ENCODE measurements at regions not wholly inside any gene's neighbourhood (a gene's known extent, or its start where the extent isn't known, plus 50 kb on each side); places are given as distances from the start of the nearest gene placed in this dataset.

DNA sequence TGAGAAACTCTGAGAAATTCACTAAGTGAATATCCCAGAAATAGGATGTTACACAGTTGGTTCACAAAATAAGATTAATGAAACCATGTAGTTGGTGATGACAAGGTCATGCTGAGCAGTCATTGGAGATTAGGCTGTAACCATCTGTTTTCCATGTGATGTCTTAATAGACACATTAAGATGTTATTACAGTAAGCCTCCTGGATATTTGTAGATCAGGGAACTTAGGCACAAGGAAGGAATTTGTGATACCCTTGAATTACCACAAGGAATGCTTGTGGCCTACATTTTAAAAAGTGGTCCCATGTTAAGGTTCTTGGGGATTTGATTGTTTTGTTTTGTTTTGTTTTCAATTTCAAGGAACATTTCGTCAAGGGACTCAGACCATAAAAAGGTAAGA, 185.6 kb upstream of the BANK1 start:
- no peak for DNase-seq (ENCODE audit: extremely low read depth in 1 of 11, low read depth in 9 of 11, low spot score in 4 of 11)

DNA sequence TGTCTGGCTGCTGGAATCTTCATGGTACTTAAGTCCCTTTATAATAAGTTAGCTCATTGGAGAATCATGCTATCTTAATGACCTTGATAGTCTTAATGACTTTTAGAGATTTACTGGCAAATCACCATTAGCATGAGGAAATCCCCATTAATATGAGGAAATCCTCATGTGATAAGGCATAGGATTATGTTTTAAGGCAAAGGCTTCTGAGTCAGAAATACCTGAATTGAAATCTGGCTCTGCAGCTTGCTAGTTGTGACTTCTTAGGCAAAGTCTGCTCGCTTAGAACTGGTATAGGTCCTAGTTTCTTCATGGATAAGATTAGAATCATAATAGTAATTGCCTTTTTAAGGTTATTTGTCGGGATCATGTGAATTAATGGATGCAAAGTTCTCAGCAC, 190.2 kb upstream of the BANK1 start:
- no peak for DNase-seq (ENCODE audit: extremely low read depth in 1 of 11, low read depth in 9 of 11, low spot score in 4 of 11)

DNA sequence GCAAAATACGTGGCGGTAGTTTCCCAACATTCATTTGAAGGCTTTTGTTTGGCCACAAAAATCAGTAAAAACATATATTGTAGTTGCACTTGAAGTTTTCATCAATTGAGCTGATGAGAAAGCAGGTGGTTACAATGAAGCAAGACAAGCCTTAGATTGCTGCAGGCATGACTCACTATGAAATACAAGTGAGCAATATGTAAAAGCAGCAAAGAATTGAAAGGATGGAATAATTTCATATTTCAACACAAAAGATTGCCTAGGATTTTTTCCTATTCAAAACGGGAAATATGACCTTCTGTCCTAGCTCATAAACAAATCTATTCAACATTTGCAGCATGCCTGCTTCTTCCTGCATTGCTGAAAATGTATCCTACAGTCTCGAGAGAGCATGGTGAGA, 190.9 kb upstream of the BANK1 start:
- no peak for DNase-seq (ENCODE audit: extremely low read depth in 1 of 11, low read depth in 9 of 11, low spot score in 4 of 11)

DNA sequence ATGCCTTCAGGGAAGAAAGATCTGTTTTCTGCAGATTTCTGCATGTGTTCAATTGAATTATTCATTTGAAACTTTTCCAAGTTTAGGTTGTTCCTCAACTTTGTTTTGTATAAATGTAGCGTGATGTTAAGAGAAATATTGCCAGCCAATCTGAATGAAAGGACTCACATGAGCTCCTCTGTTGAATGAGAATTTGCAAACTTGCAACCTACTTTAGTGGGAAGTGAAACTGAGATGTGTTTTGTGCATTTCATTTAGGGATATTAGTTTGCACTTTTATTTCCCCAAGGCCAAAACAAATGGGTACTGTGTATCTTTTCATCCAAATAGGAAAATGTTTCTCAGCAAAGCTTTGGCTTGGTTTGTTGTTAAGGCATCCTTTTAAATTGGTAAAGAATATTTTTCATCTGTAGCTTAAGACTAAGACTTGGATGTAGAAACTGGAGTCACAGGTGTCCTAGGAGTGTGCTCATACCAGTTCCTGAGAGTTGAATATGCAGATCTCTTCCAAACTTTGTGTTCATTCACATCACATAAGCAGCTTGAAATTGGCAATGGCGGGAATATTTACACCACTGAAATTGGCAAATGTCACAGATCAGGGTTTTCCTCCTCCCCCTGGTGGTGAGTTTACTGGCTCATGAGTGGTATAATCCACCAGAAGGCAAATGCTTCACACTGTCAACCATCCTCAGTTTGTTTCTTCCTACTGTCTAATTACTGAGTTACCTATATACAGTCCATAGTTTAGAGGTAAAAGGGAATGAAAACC, 193.6 kb upstream of the BANK1 start:
- no peak for DNase-seq (ENCODE audit: extremely low read depth in 1 of 11, low read depth in 9 of 11, low spot score in 4 of 11)

DNA sequence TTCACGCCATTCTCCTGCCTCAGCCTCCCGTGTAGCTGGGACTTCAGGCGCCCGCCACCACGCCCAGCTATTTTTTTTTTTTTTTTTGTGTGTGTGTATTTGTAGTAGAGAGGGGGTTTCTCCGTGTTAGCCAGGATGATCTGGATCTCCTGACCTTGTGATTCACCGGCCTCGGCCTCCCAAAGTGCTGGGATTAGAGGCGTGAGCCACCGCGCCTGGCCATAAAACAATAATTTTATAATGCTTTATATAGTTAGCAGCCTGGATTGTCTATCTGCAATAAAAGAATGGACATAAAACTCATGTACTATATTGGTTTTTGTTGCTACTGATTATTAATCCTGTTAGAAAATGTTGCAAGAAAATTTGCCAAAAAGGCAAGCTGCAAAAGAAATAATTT, 195.9 kb upstream of the BANK1 start:
- no peak for DNase-seq (ENCODE audit: extremely low read depth in 1 of 11, low read depth in 9 of 11, low spot score in 4 of 11)

DNA sequence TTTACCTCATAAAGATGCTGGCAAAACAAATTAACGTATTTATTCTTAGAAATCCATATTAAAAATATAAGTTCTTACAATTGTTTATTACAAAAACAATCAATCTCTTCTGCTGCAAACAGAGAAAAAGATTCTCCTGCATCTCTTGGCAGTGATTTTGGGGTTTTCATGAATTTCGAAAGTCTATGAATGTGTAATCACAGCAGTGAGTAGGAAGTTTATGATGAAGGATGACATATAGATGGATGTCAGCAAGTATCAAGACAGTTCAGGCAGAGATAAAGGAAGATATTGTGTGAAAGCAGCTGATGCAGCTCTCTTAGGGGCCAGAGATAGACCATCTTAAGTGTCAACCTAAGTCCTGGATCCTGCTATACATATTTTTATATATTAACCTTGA, 196.9 kb upstream of the BANK1 start:
- DNase-seq (ENCODE audit: extremely low read depth in 1 of 11, low read depth in 9 of 11, low spot score in 4 of 11), result no peak

DNA sequence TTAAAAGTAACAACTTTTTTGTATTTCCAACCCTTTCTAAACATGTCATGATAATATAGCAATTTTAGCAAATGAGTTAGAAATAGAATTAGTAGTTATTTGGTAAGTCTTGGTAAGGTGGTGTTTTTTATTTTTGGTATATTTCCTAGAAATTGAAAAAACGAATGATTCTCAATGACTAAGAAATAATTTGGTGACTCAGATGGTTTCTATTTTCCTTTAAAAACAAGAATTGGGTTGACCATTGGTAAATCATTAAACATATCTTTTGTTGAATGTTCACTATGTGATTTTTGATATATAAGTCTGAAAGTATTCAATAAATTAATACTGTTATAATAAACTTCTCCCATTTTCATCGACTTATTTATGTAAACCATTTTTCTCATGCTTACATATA, 206.2 kb upstream of the BANK1 start:
- no peak for DNase-seq (ENCODE audit: extremely low read depth in 1 of 11, low read depth in 9 of 11, low spot score in 4 of 11)

DNA sequence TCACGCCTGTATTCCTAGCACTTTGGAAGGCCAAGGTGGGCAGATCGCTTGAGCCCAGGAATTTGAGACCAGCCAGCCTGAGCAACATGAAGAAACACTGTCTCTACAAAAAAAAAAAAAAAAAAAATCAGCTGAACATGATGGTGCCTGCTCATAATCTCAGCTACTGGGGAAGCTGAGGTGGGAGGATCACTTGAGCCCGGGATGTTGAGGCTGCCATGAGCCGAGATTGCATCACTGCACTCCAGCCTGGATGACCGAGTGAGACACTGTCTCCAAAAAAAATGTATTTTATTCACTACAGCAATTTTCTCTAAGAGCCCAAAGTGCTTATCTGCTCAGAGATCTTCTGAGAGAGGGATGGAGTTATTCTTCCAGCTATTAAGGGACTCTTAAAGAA, 215.8 kb upstream of the PPP3CA start:
- no peak for DNase-seq (ENCODE audit: extremely low read depth in 1 of 11, low read depth in 9 of 11, low spot score in 4 of 11)

DNA sequence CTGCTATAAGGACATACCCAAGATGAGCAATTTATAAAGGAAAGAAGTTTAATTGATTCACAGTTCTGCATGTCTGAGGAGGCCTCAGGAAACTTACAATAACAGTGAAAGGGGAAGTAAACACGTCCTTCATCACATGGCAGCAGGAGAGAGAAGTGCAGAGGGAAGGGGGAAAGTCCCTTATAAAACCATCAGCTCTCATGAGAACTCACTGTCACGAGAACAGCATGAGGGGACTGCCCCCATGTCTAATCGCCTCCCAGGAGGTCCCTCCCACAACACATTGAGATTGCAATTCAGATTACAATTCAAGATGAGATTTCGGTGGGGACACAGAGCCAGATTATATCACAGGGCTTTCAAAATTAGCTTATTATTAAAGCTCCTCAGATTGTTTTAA, 209.5 kb upstream of the PPP3CA start:
- DNase-seq (ENCODE audit: extremely low read depth in 1 of 11, low read depth in 9 of 11, low spot score in 4 of 11), result no peak

DNA sequence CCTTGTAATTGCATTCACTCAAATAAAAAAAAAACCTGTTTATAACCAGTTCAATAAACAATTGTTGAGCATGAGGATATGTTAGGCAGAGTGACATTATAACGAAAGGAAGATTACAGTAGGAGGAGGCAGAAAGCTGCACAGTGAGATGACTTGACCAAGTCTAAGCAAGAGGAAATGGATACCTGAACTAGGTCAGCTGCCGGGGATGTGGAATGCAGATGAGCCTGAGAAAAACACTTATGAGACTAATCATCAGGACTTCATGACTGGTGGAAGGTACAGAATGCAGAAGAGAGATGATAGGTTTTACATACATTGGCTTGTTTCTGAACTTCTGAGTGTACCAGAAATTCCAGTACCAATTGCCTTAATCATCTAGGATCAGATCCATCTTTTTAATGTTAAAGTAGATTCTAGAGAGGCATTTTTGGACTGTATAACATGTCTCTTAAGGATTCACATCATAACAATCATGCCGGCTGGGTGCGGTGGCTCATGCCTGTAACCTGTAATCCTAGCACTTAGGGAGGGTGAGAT, 208.1 kb upstream of the PPP3CA start:
- no peak for DNase-seq (ENCODE audit: extremely low read depth in 1 of 11, low read depth in 9 of 11, low spot score in 4 of 11)

DNA sequence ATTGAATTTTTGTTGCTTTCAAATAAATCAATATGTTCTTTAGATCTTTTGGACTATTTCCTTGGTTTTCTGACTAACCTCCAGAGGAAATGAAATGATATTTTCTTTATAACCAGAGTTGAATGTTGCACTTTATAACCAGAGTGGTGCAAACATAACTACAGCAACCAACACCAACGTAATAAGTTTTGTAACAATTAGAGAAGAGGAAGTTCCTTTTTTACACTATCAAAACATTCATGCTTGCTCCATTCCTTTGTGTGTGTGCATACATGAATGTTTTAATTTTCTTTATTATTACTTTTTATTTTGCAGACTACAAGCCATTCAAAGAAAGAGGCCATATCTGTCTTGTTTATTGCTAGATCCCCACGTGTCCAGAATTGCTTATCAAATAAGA, 193.0 kb upstream of the PPP3CA start:
- no peak for DNase-seq (ENCODE audit: extremely low read depth in 1 of 11, low read depth in 9 of 11, low spot score in 4 of 11)

DNA sequence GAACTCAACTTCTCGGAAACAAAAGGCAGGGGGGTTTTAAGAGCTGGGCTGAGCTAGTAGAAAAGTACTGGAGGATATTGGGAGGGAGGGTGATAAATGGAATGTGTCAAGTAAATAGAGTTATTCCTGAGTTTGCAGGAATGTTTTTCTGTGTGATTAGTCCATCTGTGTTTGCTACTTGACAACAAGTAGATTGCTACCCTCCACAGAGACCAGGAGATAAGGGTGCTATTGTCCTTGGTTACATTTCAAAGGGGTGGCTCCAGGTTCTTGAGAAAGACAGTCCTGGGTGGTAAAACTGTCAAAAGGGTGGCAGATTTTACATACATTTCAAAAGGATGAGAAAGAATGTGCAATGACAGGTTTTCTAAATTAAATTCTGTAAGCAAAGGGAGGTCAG, 181.2 kb upstream of the PPP3CA start:
- DNase-seq (ENCODE audit: extremely low read depth in 1 of 11, low read depth in 9 of 11, low spot score in 4 of 11), result no peak

DNA sequence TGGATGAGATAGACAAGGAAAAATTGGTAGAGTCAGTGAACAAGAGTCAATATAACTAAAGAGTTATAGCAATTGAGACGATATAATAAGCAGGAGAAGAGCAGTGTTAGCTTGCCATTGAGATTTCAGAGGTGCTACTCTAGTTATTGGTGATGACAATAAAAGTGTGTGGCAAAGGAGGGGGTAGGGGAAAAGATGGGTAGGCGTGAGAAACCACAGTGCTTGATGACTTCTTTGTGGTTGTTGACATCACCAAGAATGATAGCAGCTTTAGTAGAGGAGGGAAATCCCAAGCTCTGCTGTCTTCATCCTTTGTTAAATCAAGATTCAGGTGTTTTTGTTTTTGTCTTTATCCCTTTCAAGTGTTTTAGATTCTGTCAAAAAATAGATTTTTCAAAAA, 179.9 kb upstream of the PPP3CA start:
- DNase-seq (ENCODE audit: extremely low read depth in 1 of 11, low read depth in 9 of 11, low spot score in 4 of 11), result no peak

DNA sequence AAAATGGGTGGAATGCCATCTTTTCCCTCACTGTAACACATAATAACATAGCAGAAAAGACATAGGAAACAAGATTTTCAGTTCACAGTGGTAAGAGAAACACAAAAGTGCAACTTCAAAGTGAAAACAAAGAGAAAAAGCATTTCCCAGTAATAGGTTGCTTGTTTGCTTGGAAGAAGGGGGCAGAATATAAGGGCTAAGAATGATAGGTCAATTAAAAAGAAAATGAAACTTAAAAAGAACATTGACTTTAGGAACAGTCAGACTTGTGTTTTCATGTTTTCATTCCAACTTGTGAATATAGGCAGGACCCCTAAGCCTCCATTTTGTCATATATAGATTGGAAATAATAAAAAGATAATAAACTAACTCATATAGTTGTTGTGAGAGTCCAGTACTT, 168.2 kb upstream of the PPP3CA start:
- DNase-seq (ENCODE audit: extremely low read depth in 1 of 11, low read depth in 9 of 11, low spot score in 4 of 11), result no peak

DNA sequence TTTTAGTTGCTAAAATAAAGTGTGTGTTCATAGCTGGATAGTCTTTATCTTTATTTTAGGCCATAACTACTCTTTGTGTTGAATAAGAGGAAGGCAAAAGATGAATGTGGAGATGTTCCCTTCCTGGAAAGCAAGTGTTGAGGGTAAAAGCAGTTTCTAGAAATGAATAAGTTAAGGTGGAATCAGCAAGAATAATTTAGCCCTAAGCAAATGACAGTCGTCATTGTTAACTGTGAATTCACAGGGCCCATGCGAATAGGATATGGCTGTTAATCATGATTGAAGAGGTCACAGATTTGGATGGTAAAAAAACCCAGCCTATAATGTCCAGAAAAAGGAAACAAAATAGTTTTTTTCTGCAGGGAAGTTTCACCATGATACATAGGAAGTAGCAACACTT, 167.8 kb upstream of the PPP3CA start:
- no peak for DNase-seq (ENCODE audit: extremely low read depth in 1 of 11, low read depth in 9 of 11, low spot score in 4 of 11)

DNA sequence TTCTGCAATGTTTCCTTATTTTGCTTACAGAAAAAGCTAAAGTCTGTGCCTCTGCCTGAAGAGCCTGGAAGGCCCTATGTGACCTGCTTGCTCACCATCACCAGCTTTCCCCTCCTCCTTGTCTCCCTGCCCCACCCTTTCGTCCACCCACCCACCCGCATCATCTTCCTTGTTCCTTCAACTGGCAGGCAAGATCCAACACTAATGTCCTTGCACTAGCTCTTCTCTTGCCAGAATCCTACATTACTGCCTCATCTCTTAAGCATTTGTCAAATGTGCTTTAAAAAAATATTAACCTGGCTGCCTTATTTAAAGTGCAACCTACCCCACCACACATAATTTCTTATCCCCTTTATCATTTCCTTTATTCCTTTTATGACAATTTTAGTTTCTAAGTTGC, 165.1 kb upstream of the PPP3CA start:
- DNase-seq (ENCODE audit: extremely low read depth in 1 of 11, low read depth in 9 of 11, low spot score in 4 of 11), result no peak

DNA sequence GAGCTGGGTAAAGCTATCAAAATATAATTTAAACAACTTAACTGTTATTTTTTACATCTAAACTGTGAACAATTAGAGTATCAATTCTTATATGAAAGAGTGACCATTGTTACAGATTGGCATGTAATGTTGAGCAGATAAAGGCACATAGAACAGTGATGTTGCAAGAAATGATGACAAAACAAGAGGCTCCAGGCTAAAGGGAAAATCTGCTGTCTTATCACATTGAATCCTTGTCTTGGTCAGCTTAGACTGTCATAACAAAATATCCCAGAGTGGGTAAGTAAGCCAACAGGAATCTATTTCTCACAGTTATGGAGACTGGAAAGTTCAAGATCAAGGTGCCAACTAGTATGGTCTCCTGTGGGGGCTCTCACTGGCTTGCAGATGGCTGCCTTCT, 154.1 kb upstream of the PPP3CA start:
- DNase-seq (ENCODE audit: extremely low read depth in 1 of 11, low read depth in 9 of 11, low spot score in 4 of 11), result no peak

DNA sequence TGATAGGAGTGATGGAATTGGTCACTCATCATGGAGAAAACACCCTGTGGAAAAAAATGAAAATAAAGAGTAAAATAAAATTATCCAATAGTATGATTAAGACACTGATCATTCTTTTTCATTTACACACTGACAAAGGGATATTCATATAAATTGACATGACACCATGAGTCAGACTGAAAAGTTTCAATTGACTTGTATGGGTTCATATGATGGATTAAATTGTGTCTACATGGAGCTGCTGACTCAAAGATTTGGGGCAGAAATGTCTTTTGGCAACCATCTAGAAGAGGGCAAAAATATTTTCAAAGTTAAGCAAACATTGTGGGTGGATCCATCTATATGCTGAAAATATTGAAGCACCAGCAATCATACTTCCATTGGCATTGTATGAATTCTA, 153.4 kb upstream of the PPP3CA start:
- DNase-seq (ENCODE audit: extremely low read depth in 1 of 11, low read depth in 9 of 11, low spot score in 4 of 11), result no peak

DNA sequence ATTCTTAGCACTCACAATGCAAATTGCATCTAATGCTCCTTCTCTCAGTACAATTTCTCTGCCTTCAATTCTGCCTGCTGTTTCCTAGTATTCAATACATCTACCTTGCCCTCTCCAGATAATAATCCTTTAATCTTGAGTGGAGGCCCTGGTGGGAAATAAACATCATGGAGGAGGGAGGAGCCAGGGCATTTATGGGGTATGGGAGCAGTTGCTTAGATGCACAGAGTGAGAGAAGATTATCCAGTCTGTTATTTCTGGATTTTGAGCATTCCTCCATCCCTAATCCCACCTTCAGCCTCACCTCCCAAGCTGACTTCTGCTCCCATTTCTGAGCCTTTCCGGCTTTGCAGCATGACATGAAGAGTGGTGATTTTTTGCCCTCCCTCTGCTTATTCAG, 127.9 kb upstream of the PPP3CA start:
- no peak for DNase-seq (ENCODE audit: extremely low read depth in 1 of 11, low read depth in 9 of 11, low spot score in 4 of 11)

DNA sequence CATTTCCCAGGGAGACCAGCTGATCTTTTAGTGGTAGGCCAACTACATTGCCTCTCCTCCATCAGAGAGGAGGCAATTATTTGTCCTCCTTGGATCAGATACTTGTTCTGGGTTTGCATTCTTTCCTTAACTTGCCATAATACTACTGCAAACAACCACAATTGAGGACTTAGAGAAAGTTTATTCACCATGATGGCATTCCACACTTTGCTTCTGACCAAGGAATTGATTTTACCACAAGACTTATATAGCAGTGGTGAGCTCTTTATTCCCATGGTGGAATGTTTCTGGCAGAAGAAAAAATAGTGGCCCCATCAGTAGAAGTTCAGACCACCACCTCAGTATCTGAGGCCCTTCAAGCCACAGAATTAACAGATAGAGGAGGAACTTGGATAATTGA, 123.9 kb upstream of the PPP3CA start:
- no peak for DNase-seq (ENCODE audit: extremely low read depth in 1 of 11, low read depth in 9 of 11, low spot score in 4 of 11)

DNA sequence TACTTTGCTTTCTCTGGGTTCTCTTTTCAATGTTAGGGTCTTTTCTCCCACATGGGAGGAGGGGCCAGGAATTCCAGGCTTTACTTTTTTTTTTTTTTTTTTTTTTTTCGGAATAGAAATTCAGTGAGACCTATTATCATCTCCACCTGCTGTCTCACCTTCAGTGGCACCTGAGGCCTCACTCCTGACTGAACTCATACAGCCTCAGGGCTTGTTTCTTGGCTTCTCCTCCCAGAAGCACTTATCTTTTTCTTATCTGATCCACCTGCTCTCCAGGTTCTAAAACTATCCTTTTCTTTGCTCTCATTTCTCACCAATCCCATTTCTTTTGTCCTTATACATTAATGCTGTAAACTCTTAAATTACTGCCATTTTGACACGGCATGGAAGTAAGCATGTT, 117.3 kb upstream of the PPP3CA start:
- no peak for DNase-seq (ENCODE audit: extremely low read depth in 1 of 11, low read depth in 9 of 11, low spot score in 4 of 11)
